Sciatic nerve (tissue), 2 donors: ENCODE measurements at regions not wholly inside any gene's neighbourhood (a gene's known extent, or its start where the extent isn't known, plus 50 kb on each side); places are given as distances from the start of the nearest gene placed in this dataset.
"Not testable (repeated sequence)": the region's sequence is repeated elsewhere in the genome, so short reads cannot be mapped to it uniquely, and the experiment has no call there.

Experiments used
- ATAC-seq: fragments of 200-7000 bp; cut with Tn5 transposase; one replicate; pipeline ENCODE4 v1.9.1; 2020; ENCODE audit warnings: mild to moderate bottlenecking, moderate library complexity
- DNase-seq: peaks from one replicate; pipeline ENCODE4 v3.0.0-alpha.2; 2020; ENCODE audit warnings: low spot score
- intact Hi-C: fragments of 100-400 bp; cut with DNase I; formaldehyde crosslinking; loops from one replicate; pipeline ENCODE4 v1.14.2; 2022
- donor health status: DM: no; HTN: no; CAD: no.
- donor health status: DM: no; HTN: no; CAD: no.

GRCh38 chr12:131266591-131267467, 313.1 kb downstream of the ADGRD1 start:
- intact Hi-C loops, result no loop called here
- no peak for DNase-seq
- no peak for ATAC-seq

GRCh38 chr12:131267576-131267975, 313.9 kb downstream of the ADGRD1 start:
- DNase-seq (no peak), ATAC-seq (no peak)
- intact Hi-C loops, result no loop called here

GRCh38 chr12:131268123-131268522, 314.4 kb downstream of the ADGRD1 start:
- peak; percentile 94 for ATAC-seq
- DNase-seq, result peak; percentile 78
- intact Hi-C loops, result not testable (repeated sequence)

GRCh38 chr12:131268571-131268970, 314.9 kb downstream of the ADGRD1 start:
- DNase-seq, intact Hi-C loops: not testable (repeated sequence)
- ATAC-seq, result peak; percentile 43

- intact Hi-C loops, result no loop called here
- ATAC-seq, result no peak
- no peak for DNase-seq
These were observed 315.8 kb downstream of the ADGRD1 start for GRCh38 chr12:131269551-131269950.

GRCh38 chr12:131269977-131270376, 316.3 kb downstream of the ADGRD1 start:
- intact Hi-C loops, ATAC-seq, DNase-seq: not testable (repeated sequence)

- no peak for ATAC-seq
- intact Hi-C loops, result no loop called here
- DNase-seq, result no peak
These were observed 318.0 kb downstream of the ADGRD1 start for GRCh38 chr12:131271724-131272123.

- ATAC-seq, DNase-seq, intact Hi-C loops: not testable (repeated sequence)
These were observed 318.6 kb downstream of the ADGRD1 start for GRCh38 chr12:131272283-131272814.

GRCh38 chr12:131273291-131273845, 319.7 kb downstream of the ADGRD1 start:
- DNase-seq, result no peak
- ATAC-seq, result no peak
- intact Hi-C loops, result no loop called here

- intact Hi-C loops, result no loop called here
- ATAC-seq (no peak), DNase-seq (no peak)
These were observed 320.4 kb downstream of the ADGRD1 start for GRCh38 chr12:131274061-131274460.

GRCh38 chr12:131274906-131275305, 321.2 kb downstream of the ADGRD1 start:
- no peak for ATAC-seq
- no peak for DNase-seq
- intact Hi-C loops, result no loop called here

- DNase-seq, result no peak
- ATAC-seq, result no peak
- intact Hi-C loops, result no loop called here
These were observed 322.1 kb downstream of the ADGRD1 start for GRCh38 chr12:131275824-131276223.

GRCh38 chr12:131276501-131277185, 322.9 kb downstream of the ADGRD1 start:
- DNase-seq (peak; percentile 41), ATAC-seq (no peak)
- intact Hi-C loops, result no loop called here

GRCh38 chr12:131277186-131278091, 323.7 kb downstream of the ADGRD1 start:
- DNase-seq, result peak; percentile 39
- ATAC-seq, result peak; percentile 16
- intact Hi-C loops, result not testable (repeated sequence)

GRCh38 chr12:131278451-131279115, 324.9 kb downstream of the ADGRD1 start:
- intact Hi-C loops, ATAC-seq: not testable (repeated sequence)
- peak; percentile 63 for DNase-seq

- intact Hi-C loops, result no loop called here
- ATAC-seq, result no peak
- peak; percentile 44 for DNase-seq
These were observed 325.7 kb downstream of the ADGRD1 start for GRCh38 chr12:131279281-131279921.

GRCh38 chr12:131280426-131280825, 326.7 kb downstream of the ADGRD1 start:
- DNase-seq, result peak; percentile 23
- intact Hi-C loops, result no loop called here
- ATAC-seq, result no peak

GRCh38 chr12:131281016-131281415, 327.3 kb downstream of the ADGRD1 start:
- intact Hi-C loops, result no loop called here
- ATAC-seq, result no peak
- peak; percentile 21 for DNase-seq
